Neural progenitor cell (in vitro differentiated cells): ENCODE measurements at regions not wholly inside any gene's neighbourhood (a gene's known extent, or its start where the extent isn't known, plus 50 kb on each side); places are given as distances from the start of the nearest gene placed in this dataset.

Source experiments
- DNase-seq: peaks from one replicate; pipeline ENCODE4 v3.0.0-alpha.2; 2016; ENCODE audit warnings: low spot score
- H2AFZ ChIP-seq: fragments of 200-600 bp; sonication (generic); replicated peaks from 2 replicates; pipeline ENCODE4 v1.6.1; 2016; ENCODE audit warnings: antibody characterized with exemption
- H3F3A ChIP-seq: fragments of 200-600 bp; sonication (generic); 2 replicates; pipeline ENCODE4 v1.6.1; 2016; ENCODE audit warnings: antibody characterized with exemption, low read depth
- H3K27ac ChIP-seq: fragments of 200-600 bp; sonication (generic); 2 replicates; pipeline ENCODE4 v1.5.1; 2016; ENCODE audit warnings: mild to moderate bottlenecking
- H3K27me3 ChIP-seq: fragments of 200-600 bp; sonication (generic); 2 replicates; pipeline ENCODE4 v1.6.1; 2016; ENCODE audit warnings: mild to moderate bottlenecking, moderate library complexity
- H3K36me3 ChIP-seq: fragments of 200-600 bp; sonication (generic); 2 replicates; pipeline ENCODE4 v1.5.1; 2016
- H3K4me1 ChIP-seq: fragments of 200-600 bp; sonication (generic); 2 replicates; pipeline ENCODE4 v1.6.1; 2016; ENCODE audit warnings: mixed run types
- H3K4me2 ChIP-seq: fragments of 200-600 bp; sonication (generic); 2 replicates; pipeline ENCODE4 v1.6.1; 2016
- H3K4me3 ChIP-seq: fragments of 200-600 bp; sonication (generic); 2 replicates; pipeline ENCODE4 v1.5.1; 2016
- H3K79me2 ChIP-seq: fragments of 200-600 bp; sonication (generic); 2 replicates; pipeline ENCODE4 v1.6.1; 2016; ENCODE audit warnings: low read depth
- H3K9ac ChIP-seq: fragments of 200-600 bp; sonication (generic); 2 replicates; pipeline ENCODE4 v1.6.1; 2016
- H3K9me3 ChIP-seq: fragments of 200-600 bp; sonication (generic); 2 replicates; pipeline ENCODE4 v1.5.1; 2016; ENCODE audit warnings: low read depth
- H4K20me1 ChIP-seq: fragments of 200-600 bp; sonication (generic); 2 replicates; pipeline ENCODE4 v1.6.1; 2016; ENCODE audit warnings: low read depth
- H3K27ac Mint-ChIP-seq: 3 replicates; pipeline ENCODE4 v1.8.0; 2021; ENCODE audit warnings: mixed read lengths
- H3K27me3 Mint-ChIP-seq: 2 replicates; pipeline ENCODE4 v1.8.0; 2022; ENCODE audit warnings: low read depth, mild to moderate bottlenecking, inconsistent platforms, moderate library complexity, mixed read lengths; ENCODE audit not compliant: insufficient read depth
- H3K36me3 Mint-ChIP-seq: 3 replicates; pipeline ENCODE4 v1.8.0; 2021; ENCODE audit warnings: mixed read lengths
- H3K4me1 Mint-ChIP-seq: 3 replicates; pipeline ENCODE4 v1.8.0; 2021; ENCODE audit warnings: mixed read lengths
- H3K4me3 Mint-ChIP-seq: 3 replicates; pipeline ENCODE4 v1.8.0; 2021; ENCODE audit warnings: mild to moderate bottlenecking, moderate library complexity, mixed read lengths
- H3K9me3 Mint-ChIP-seq: 3 replicates; pipeline ENCODE4 v1.8.0; 2020; ENCODE audit warnings: mixed read lengths
- CTCF ChIP-seq: fragments of 200-600 bp; sonication (generic); IDR thresholded peaks from 2 replicates; pipeline ENCODE4 v1.5.1; 2017; ENCODE audit warnings: antibody characterized with exemption, mild to moderate bottlenecking
- EZH2 ChIP-seq: fragments of 200-600 bp; sonication (generic); IDR thresholded peaks from 2 replicates; pipeline ENCODE4 v1.6.1; 2017; ENCODE audit warnings: antibody characterized with exemption, mild to moderate bottlenecking, moderate library complexity
- EZH2phosphoT487 ChIP-seq: fragments of 200-600 bp; sonication (generic); IDR thresholded peaks from 2 replicates; pipeline ENCODE4 v1.6.1; 2017; ENCODE audit warnings: antibody characterized with exemption

- TF ChIP-seq CTCF = peak; percentile 31
- no peak for TF ChIP-seq EZH2phosphoT487
- TF ChIP-seq EZH2 = no peak
- H3K9ac ChIP-seq = no peak overlapping the region
- H3K36me3 Mint-ChIP-seq = no peaks in the 10 kb centered on the region
- no peaks in the 10 kb centered on the region for H3K4me1 ChIP-seq
- no peak overlapping the region for H3K4me3 ChIP-seq
- H2AFZ ChIP-seq = no peak overlapping the region
- H3K4me2 ChIP-seq = no peak overlapping the region
- peaks cover 5% of the 10 kb centered on the region for H3K4me1 Mint-ChIP-seq
- peaks cover 10% of the 10 kb centered on the region for H3K9me3 Mint-ChIP-seq
- no peak overlapping the region for H3K27ac Mint-ChIP-seq
- H3F3A ChIP-seq = no peaks in the 10 kb centered on the region
- DNase-seq = peak; percentile 22
- H3K79me2 ChIP-seq = no peaks in the 10 kb centered on the region
- no peak overlapping the region for H3K27ac ChIP-seq
- H3K27me3 ChIP-seq = no peaks in the 10 kb centered on the region
- H4K20me1 ChIP-seq = no peaks in the 10 kb centered on the region
- no peak overlapping the region for H3K4me3 Mint-ChIP-seq
- H3K27me3 Mint-ChIP-seq = peaks cover 2% of the 10 kb centered on the region
- H3K36me3 ChIP-seq = no peaks in the 10 kb centered on the region
- H3K9me3 ChIP-seq = no peaks in the 10 kb centered on the region
Measured at GRCh38 chr2:215736653-215737290, 276.6 kb downstream of the MREG start.

GRCh38 chr2:215731108-215731658 lies 282.2 kb downstream of the MREG start:
- Histone ChIP-seq H3K9ac (no peak overlapping the region), H3K36me3 (no peaks in the 10 kb centered on the region), H3K27ac (no peak overlapping the region), H3K9me3 (no peaks in the 10 kb centered on the region), H3K4me1 (no peaks in the 10 kb centered on the region), H3K4me3 (no peak overlapping the region), H4K20me1 (no peaks in the 10 kb centered on the region), H3K27me3 (no peaks in the 10 kb centered on the region), H3K4me2 (no peak overlapping the region), H3K79me2 (no peaks in the 10 kb centered on the region), H2AFZ (no peak overlapping the region), H3F3A (no peaks in the 10 kb centered on the region)
- peaks cover 3% of the 10 kb centered on the region for H3K9me3 Mint-ChIP-seq
- H3K27me3 Mint-ChIP-seq = peaks cover 2% of the 10 kb centered on the region
- H3K27ac Mint-ChIP-seq = no peak overlapping the region
- DNase-seq = no peak
- H3K4me1 Mint-ChIP-seq = no peaks in the 10 kb centered on the region
- no peak overlapping the region for H3K4me3 Mint-ChIP-seq
- no peaks in the 10 kb centered on the region for H3K36me3 Mint-ChIP-seq
- TF ChIP-seq EZH2 (no peak), EZH2phosphoT487 (no peak), CTCF (no peak)

GRCh38 chr2:215729985-215730620 lies 283.2 kb downstream of the MREG start:
- Mint-ChIP-seq H3K4me3 (no peak overlapping the region), H3K27ac (no peak overlapping the region), H3K36me3 (no peaks in the 10 kb centered on the region), H3K27me3 (peaks cover 2% of the 10 kb centered on the region), H3K4me1 (no peaks in the 10 kb centered on the region), H3K9me3 (peaks cover 3% of the 10 kb centered on the region)
- Histone ChIP-seq H3K36me3 (no peaks in the 10 kb centered on the region), H3K27me3 (no peaks in the 10 kb centered on the region), H2AFZ (no peak overlapping the region), H3K27ac (no peak overlapping the region), H4K20me1 (no peaks in the 10 kb centered on the region), H3K9me3 (no peaks in the 10 kb centered on the region), H3K4me2 (no peak overlapping the region), H3K4me1 (no peaks in the 10 kb centered on the region), H3K9ac (no peak overlapping the region), H3K79me2 (no peaks in the 10 kb centered on the region), H3K4me3 (no peak overlapping the region), H3F3A (no peaks in the 10 kb centered on the region)
- no peak for DNase-seq
- TF ChIP-seq EZH2 (no peak), CTCF (no peak), EZH2phosphoT487 (no peak)
